ENCODE measurements at regions not wholly inside any gene's neighbourhood (a gene's known extent, or its start where the extent isn't known, plus 50 kb on each side); places are given as distances from the start of the nearest gene placed in this dataset.

GRCh38 chr3:146832857-146833458, 227.8 kb upstream of the PLSCR5 start:
- H3K79me2 ChIP-seq (ENCODE audit: insufficient read depth, low read depth, low read length), result no peaks in the 10 kb centered on the region
- no peaks in the 10 kb centered on the region for H4K20me1 ChIP-seq (ENCODE audit: insufficient read depth, low read length)
- no peaks in the 10 kb centered on the region for H3K4me1 ChIP-seq (ENCODE audit: insufficient read depth, low read length, poor library complexity, severe bottlenecking)
- H2AFZ ChIP-seq (ENCODE audit: low read length), result no peak overlapping the region
- ChIA-PET POLR2A (no interaction called here), CTCF (ENCODE audit: unreplicated experiment) (no interaction called here)
- H3K9me3 ChIP-seq (ENCODE audit: low read length), result no peaks in the 10 kb centered on the region
- no peaks in the 10 kb centered on the region for H3K9me2 ChIP-seq (ENCODE audit: insufficient read depth, low read length)
- no peak overlapping the region for H3K27ac ChIP-seq (ENCODE audit: low read depth, low read length, poor library complexity, severe bottlenecking)
- no peaks in the 10 kb centered on the region for H3K36me3 ChIP-seq (ENCODE audit: insufficient read depth, low read length)
- no peak overlapping the region for H3K4me2 ChIP-seq (ENCODE audit: low read length)
- no peak for DNase-seq (ENCODE audit: low spot score)
- intact Hi-C loops (cut with micrococcal nuclease; ENCODE audit: unreplicated experiment), result no loop called here
- TF ChIP-seq CTCF (conservative IDR thresholded peaks at IDR 0.05; ENCODE audit: low read length) (no peak), EZH2phosphoT487 (IDR thresholded peaks at IDR 0.05; ENCODE audit: borderline replicate concordance, low read depth, low read length) (no peak)
- BruUV-seq (replicated peaks), result no TSS peak
- no peak overlapping the region for H3K4me3 ChIP-seq (ENCODE audit: low read depth, low read length, poor library complexity, severe bottlenecking)

- no peak overlapping the region for H3K4me2 ChIP-seq (ENCODE audit: low read length)
- H4K20me1 ChIP-seq (ENCODE audit: insufficient read depth, low read length), result no peaks in the 10 kb centered on the region
- intact Hi-C loops (cut with micrococcal nuclease; ENCODE audit: unreplicated experiment), result no loop called here
- CTCF ChIA-PET (ENCODE audit: unreplicated experiment), result no interaction called here
- BruUV-seq (replicated peaks), result no TSS peak
- no peaks in the 10 kb centered on the region for H3K9me2 ChIP-seq (ENCODE audit: insufficient read depth, low read length)
- POLR2A ChIA-PET, result interaction anchor here (0.6 kb wide), 1 partner anchor 178 kb away, joined by 5 read pairs; no protein-coding TSS in a partner anchor
- H3K4me1 ChIP-seq (ENCODE audit: insufficient read depth, low read length, poor library complexity, severe bottlenecking), result no peaks in the 10 kb centered on the region
- H2AFZ ChIP-seq (ENCODE audit: low read length), result no peak overlapping the region
- H3K36me3 ChIP-seq (ENCODE audit: insufficient read depth, low read length), result no peaks in the 10 kb centered on the region
- no peak overlapping the region for H3K27ac ChIP-seq (ENCODE audit: low read depth, low read length, poor library complexity, severe bottlenecking)
- DNase-seq (ENCODE audit: low spot score), result no peak
- no peak for TF ChIP-seq EZH2phosphoT487 (IDR thresholded peaks at IDR 0.05; ENCODE audit: borderline replicate concordance, low read depth, low read length)
- TF ChIP-seq CTCF (conservative IDR thresholded peaks at IDR 0.05; ENCODE audit: low read length), result no peak
- H3K79me2 ChIP-seq (ENCODE audit: insufficient read depth, low read depth, low read length), result no peaks in the 10 kb centered on the region
- no peak overlapping the region for H3K4me3 ChIP-seq (ENCODE audit: low read depth, low read length, poor library complexity, severe bottlenecking)
- no peaks in the 10 kb centered on the region for H3K9me3 ChIP-seq (ENCODE audit: low read length)
Measured at GRCh38 chr3:146831659-146832058, 226.5 kb upstream of the PLSCR5 start.

- TF ChIP-seq CTCF (conservative IDR thresholded peaks at IDR 0.05; ENCODE audit: low read length), result no peak
- no peak for TF ChIP-seq EZH2phosphoT487 (IDR thresholded peaks at IDR 0.05; ENCODE audit: borderline replicate concordance, low read depth, low read length)
- no peak overlapping the region for H3K4me3 ChIP-seq (ENCODE audit: low read depth, low read length, poor library complexity, severe bottlenecking)
- H3K36me3 ChIP-seq (ENCODE audit: insufficient read depth, low read length), result no peaks in the 10 kb centered on the region
- ChIA-PET POLR2A (no interaction called here), CTCF (ENCODE audit: unreplicated experiment) (no interaction called here)
- H2AFZ ChIP-seq (ENCODE audit: low read length), result no peak overlapping the region
- intact Hi-C loops (cut with micrococcal nuclease; ENCODE audit: unreplicated experiment), result no loop called here
- H3K27ac ChIP-seq (ENCODE audit: low read depth, low read length, poor library complexity, severe bottlenecking), result no peak overlapping the region
- no TSS peak for BruUV-seq (replicated peaks)
- DNase-seq (ENCODE audit: low spot score), result no peak
- H3K79me2 ChIP-seq (ENCODE audit: insufficient read depth, low read depth, low read length), result no peaks in the 10 kb centered on the region
- no peaks in the 10 kb centered on the region for H3K9me3 ChIP-seq (ENCODE audit: low read length)
- no peaks in the 10 kb centered on the region for H4K20me1 ChIP-seq (ENCODE audit: insufficient read depth, low read length)
- no peaks in the 10 kb centered on the region for H3K9me2 ChIP-seq (ENCODE audit: insufficient read depth, low read length)
- no peaks in the 10 kb centered on the region for H3K4me1 ChIP-seq (ENCODE audit: insufficient read depth, low read length, poor library complexity, severe bottlenecking)
- no peak overlapping the region for H3K4me2 ChIP-seq (ENCODE audit: low read length)
Measured at GRCh38 chr3:146830231-146830630, 225.1 kb upstream of the PLSCR5 start.

Data from OCI-LY7 (cell line).